Activated CD8-positive, alpha-beta memory T cell treated with anti-CD3 and anti-CD28 coated beads, Interleukin-2, amount 10 ng/mL, durations not matched to agents 7 days and 5 days (primary cell): ENCODE measurements at regions not wholly inside any gene's neighbourhood (a gene's known extent, or its start where the extent isn't known, plus 50 kb on each side); places are given as distances from the start of the nearest gene placed in this dataset.
"Not testable (repeated sequence)": the region's sequence is repeated elsewhere in the genome, so short reads cannot be mapped to it uniquely, and the experiment has no call there.

Source experiments
- ATAC-seq: fragments of 150-1000 bp; cut with Tn5 transposase; one replicate; pipeline ENCODE4 v1.10.0; 2021; ENCODE audit warnings: moderate library complexity
- CTCF ChIA-PET: fragments of 350-600 bp; sonication (Branson Sonifier 250); formaldehyde crosslinking; loops from one replicate; lab custom pipeline; 2021; ENCODE audit warnings: antibody characterized with exemption; lab: Charles Lee
- DNase-seq: peaks from one replicate; pipeline ENCODE4 v3.0.0-alpha.2; 2020
- H3K27ac Mint-ChIP-seq: one replicate; pipeline ENCODE4 v1.8.0; 2021; ENCODE audit warnings: mild to moderate bottlenecking, mixed read lengths
- H3K27me3 Mint-ChIP-seq: one replicate; pipeline ENCODE4 v1.8.0; 2021; ENCODE audit warnings: mixed read lengths
- H3K36me3 Mint-ChIP-seq: one replicate; pipeline ENCODE4 v1.8.0; 2021; ENCODE audit warnings: mild to moderate bottlenecking, mixed read lengths
- H3K4me1 Mint-ChIP-seq: one replicate; pipeline ENCODE4 v1.8.0; 2021; ENCODE audit warnings: mixed read lengths
- H3K4me3 Mint-ChIP-seq: one replicate; pipeline ENCODE4 v1.8.0; 2021; ENCODE audit warnings: mild to moderate bottlenecking, moderate library complexity, mixed read lengths
- H3K9me3 Mint-ChIP-seq: one replicate; pipeline ENCODE4 v1.8.0; 2022; ENCODE audit warnings: low read depth, mixed read lengths

GRCh38 chr5:14993459-14994133, 122.0 kb upstream of the ANKH start:
- CTCF ChIA-PET, result interaction anchor here (1.1 to 2.5 kb wide), 8 partner anchors 9 to 285 kb away, joined by 3 to 17 read pairs (median 3); no protein-coding TSS in a partner anchor
- H3K36me3 Mint-ChIP-seq, ATAC-seq, H3K27me3 Mint-ChIP-seq, H3K9me3 Mint-ChIP-seq, DNase-seq: not testable (repeated sequence)
- Mint-ChIP-seq H3K27ac (peak overlapping the region; percentile 93), H3K4me1 (peaks cover 22% of the 10 kb centered on the region), H3K4me3 (peak overlapping the region; percentile 94)

DNA sequence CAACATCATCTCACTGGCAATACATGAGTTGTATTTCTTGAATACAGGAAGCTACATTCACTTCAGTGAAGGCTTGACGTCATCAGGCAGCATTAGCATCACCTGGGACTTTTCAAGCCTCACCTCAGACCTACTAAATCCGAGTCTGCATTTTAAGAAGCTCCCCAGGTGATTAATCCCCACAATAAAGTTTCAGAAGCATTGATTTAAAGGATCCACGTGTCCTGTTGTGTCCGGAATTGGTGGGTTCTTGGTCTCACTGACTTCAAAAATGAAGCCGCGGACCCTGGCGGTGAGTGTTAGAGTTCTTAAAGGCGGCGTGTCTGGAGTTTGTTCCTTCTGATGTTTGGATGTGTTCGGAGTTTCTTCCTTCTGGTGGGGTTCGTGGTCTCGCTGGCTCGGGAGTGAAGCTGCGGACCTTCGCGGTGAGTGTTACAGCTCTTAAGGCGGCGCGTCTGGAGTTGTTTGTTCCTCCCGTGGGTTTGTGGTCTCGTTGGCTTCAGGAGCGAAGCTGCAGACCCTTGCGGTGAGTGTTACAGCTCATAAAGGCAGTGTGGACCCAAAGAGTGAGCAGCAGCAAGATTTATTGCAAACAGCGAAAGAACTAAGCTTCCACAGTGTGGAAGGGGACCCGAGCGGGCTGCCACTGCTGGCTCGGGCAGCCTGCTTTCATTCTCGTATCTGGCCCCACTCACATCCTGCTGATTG, 121.3 kb upstream of the ANKH start:
- ATAC-seq (peak; percentile 96), DNase-seq (peak; percentile 74)
- H3K27ac Mint-ChIP-seq, result peak overlapping the region; percentile 93
- H3K27me3 Mint-ChIP-seq, H3K36me3 Mint-ChIP-seq, H3K9me3 Mint-ChIP-seq: not testable (repeated sequence)
- peak overlapping the region; percentile 94 for H3K4me3 Mint-ChIP-seq
- CTCF ChIA-PET, result interaction anchor here (0.8 to 2.5 kb wide), 11 partner anchors 10 to 326 kb away, joined by 3 to 17 read pairs (median 3); no protein-coding TSS in a partner anchor
- H3K4me1 Mint-ChIP-seq, result peaks cover 19% of the 10 kb centered on the region

- no peak for ATAC-seq
- H3K4me3 Mint-ChIP-seq, result no peak overlapping the region
- CTCF ChIA-PET, result interaction anchor here (1.1 to 1.6 kb wide), 2 partner anchors 60 to 118 kb away, joined by 4 to 5 read pairs; no protein-coding TSS in a partner anchor
- H3K4me1 Mint-ChIP-seq, result peaks cover 29% of the 10 kb centered on the region
- H3K36me3 Mint-ChIP-seq, result no peaks in the 10 kb centered on the region
- H3K27ac Mint-ChIP-seq, result no peak overlapping the region
- no peaks in the 10 kb centered on the region for H3K27me3 Mint-ChIP-seq
- no peaks in the 10 kb centered on the region for H3K9me3 Mint-ChIP-seq
- DNase-seq, result no peak
Measured at GRCh38 chr5:14988223-14988622, 116.6 kb upstream of the ANKH start.

GRCh38 chr5:14986413-14986812, 114.8 kb upstream of the ANKH start:
- no peak for ATAC-seq
- H3K4me1 Mint-ChIP-seq, result peaks cover 18% of the 10 kb centered on the region
- CTCF ChIA-PET, result interaction anchor here (1.2 to 2.6 kb wide), 4 partner anchors 11 to 259 kb away, joined by 4 to 8 read pairs (median 5); no protein-coding TSS in a partner anchor

GRCh38 chr5:14983666-14984441, 112.3 kb upstream of the ANKH start:
- peak; percentile 53 for DNase-seq
- H3K9me3 Mint-ChIP-seq, result no peaks in the 10 kb centered on the region
- H3K4me3 Mint-ChIP-seq, result no peak overlapping the region

More at GRCh38 chr5:14986413-14986812, 114.8 kb upstream of the ANKH start:
- Mint-ChIP-seq H3K27me3 (no peaks in the 10 kb centered on the region), H3K27ac (no peak overlapping the region), H3K36me3 (no peaks in the 10 kb centered on the region), H3K9me3 (no peaks in the 10 kb centered on the region), H3K4me3 (no peak overlapping the region)
- no peak for DNase-seq

DNA sequence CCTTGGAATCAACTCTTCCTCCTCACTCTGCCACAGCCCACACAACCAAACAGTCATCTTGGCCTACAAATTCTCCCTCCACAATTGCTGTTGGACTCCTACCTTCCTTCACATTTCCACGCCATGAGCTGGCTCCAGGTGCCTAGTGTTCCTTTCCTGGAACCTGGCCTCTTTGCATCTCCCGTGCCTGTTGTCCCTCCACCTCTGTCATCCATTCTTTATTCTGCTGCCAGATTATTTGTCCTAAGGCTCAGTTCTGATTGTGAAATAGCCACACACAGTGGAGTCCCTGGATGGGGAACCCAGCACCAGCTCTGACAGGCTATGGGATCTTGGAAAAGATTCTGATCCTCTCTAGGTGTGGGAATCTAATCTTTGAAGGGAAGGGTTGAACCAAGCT, 109.1 kb upstream of the ANKH start:
- ATAC-seq, result no peak

More at GRCh38 chr5:14983666-14984441, 112.3 kb upstream of the ANKH start:
- peak; percentile 80 for ATAC-seq
- CTCF ChIA-PET, result interaction anchor here (0.8 to 2.6 kb wide), 3 partner anchors 8 to 20 kb away, joined by 3 to 8 read pairs (median 3); no protein-coding TSS in a partner anchor
- Mint-ChIP-seq H3K4me1 (peaks cover 18% of the 10 kb centered on the region), H3K27me3 (no peaks in the 10 kb centered on the region), H3K36me3 (peaks cover 2% of the 10 kb centered on the region), H3K27ac (no peak overlapping the region)

GRCh38 chr5:14977058-14977685, 105.6 kb upstream of the ANKH start:
- ATAC-seq, result no peak
- H3K9me3 Mint-ChIP-seq, result no peaks in the 10 kb centered on the region
- peaks cover 3% of the 10 kb centered on the region for H3K36me3 Mint-ChIP-seq
- peaks cover 16% of the 10 kb centered on the region for H3K27me3 Mint-ChIP-seq
- H3K27ac Mint-ChIP-seq, result no peak overlapping the region
- CTCF ChIA-PET, result interaction anchor here (2.1 kb wide), 1 partner anchor 26 kb away, joined by 9 read pairs; no protein-coding TSS in a partner anchor
- no peaks in the 10 kb centered on the region for H3K4me1 Mint-ChIP-seq
- DNase-seq, result no peak
- H3K4me3 Mint-ChIP-seq, result no peak overlapping the region

More for the DNA sequence above, 109.1 kb upstream of the ANKH start:
- Mint-ChIP-seq H3K36me3 (peaks cover 3% of the 10 kb centered on the region), H3K4me3 (no peak overlapping the region), H3K9me3 (no peaks in the 10 kb centered on the region), H3K27ac (no peak overlapping the region), H3K4me1 (peaks cover 18% of the 10 kb centered on the region), H3K27me3 (peaks cover 10% of the 10 kb centered on the region)
- no peak for DNase-seq
- CTCF ChIA-PET, result interaction anchor here (1.5 kb wide), 1 partner anchor 23 kb away, joined by 3 read pairs; no protein-coding TSS in a partner anchor

GRCh38 chr5:14976486-14976885, 104.9 kb upstream of the ANKH start:
- no peak overlapping the region for H3K4me3 Mint-ChIP-seq
- H3K36me3 Mint-ChIP-seq, result peaks cover 3% of the 10 kb centered on the region
- DNase-seq (no peak), ATAC-seq (no peak)
- no peak overlapping the region for H3K27ac Mint-ChIP-seq
- H3K9me3 Mint-ChIP-seq, result no peaks in the 10 kb centered on the region
- peaks cover 19% of the 10 kb centered on the region for H3K27me3 Mint-ChIP-seq
- H3K4me1 Mint-ChIP-seq, result no peaks in the 10 kb centered on the region
- CTCF ChIA-PET, result interaction anchor here (1.8 to 2.1 kb wide), 2 partner anchors 9 to 26 kb away, joined by 8 to 9 read pairs; no protein-coding TSS in a partner anchor

GRCh38 chr5:14971873-14972272, 100.3 kb upstream of the ANKH start:
- no peaks in the 10 kb centered on the region for H3K4me1 Mint-ChIP-seq
- no peak for DNase-seq
- CTCF ChIA-PET, result no interaction called here
- H3K9me3 Mint-ChIP-seq, result no peaks in the 10 kb centered on the region
- H3K36me3 Mint-ChIP-seq, result no peaks in the 10 kb centered on the region
- H3K27ac Mint-ChIP-seq, result no peak overlapping the region
- peaks cover 13% of the 10 kb centered on the region for H3K27me3 Mint-ChIP-seq
- no peak overlapping the region for H3K4me3 Mint-ChIP-seq
- no peak for ATAC-seq

DNA sequence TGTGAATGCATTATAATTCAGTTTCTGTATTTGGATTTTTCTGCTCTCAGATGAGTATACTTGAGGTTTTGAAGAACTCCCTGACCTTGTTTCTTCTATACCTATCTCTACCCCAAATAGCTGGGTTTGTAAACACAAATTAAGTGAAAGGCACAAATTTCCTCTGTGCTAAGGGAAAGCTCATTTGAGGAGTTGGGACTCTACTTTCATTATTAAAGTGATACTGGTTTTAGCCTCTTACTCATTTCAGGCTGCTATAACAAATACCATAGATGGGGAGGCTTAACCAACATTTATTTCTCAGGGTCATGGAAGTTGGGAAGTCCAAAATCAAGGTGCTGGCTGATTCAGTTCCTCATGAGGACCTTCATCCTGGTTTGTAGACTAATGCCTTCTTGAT, 97.2 kb upstream of the ANKH start:
- CTCF ChIA-PET, result no interaction called here
- H3K36me3 Mint-ChIP-seq, result no peaks in the 10 kb centered on the region
- DNase-seq, result no peak
- ATAC-seq, result no peak
- no peaks in the 10 kb centered on the region for H3K4me1 Mint-ChIP-seq
- H3K27me3 Mint-ChIP-seq, result peaks cover 3% of the 10 kb centered on the region
- H3K27ac Mint-ChIP-seq, result no peak overlapping the region
- no peak overlapping the region for H3K4me3 Mint-ChIP-seq
- H3K9me3 Mint-ChIP-seq, result no peaks in the 10 kb centered on the region

- peaks cover 3% of the 10 kb centered on the region for H3K27me3 Mint-ChIP-seq
- no peaks in the 10 kb centered on the region for H3K36me3 Mint-ChIP-seq
- DNase-seq (no peak), ATAC-seq (no peak)
- H3K4me3 Mint-ChIP-seq, result no peak overlapping the region
- H3K9me3 Mint-ChIP-seq, result no peaks in the 10 kb centered on the region
- no peak overlapping the region for H3K27ac Mint-ChIP-seq
- CTCF ChIA-PET, result interaction anchor here (1.0 kb wide), 1 partner anchor 10 kb away, joined by 3 read pairs; no protein-coding TSS in a partner anchor
- no peaks in the 10 kb centered on the region for H3K4me1 Mint-ChIP-seq
Measured at GRCh38 chr5:14967166-14967565, 95.6 kb upstream of the ANKH start.

DNA sequence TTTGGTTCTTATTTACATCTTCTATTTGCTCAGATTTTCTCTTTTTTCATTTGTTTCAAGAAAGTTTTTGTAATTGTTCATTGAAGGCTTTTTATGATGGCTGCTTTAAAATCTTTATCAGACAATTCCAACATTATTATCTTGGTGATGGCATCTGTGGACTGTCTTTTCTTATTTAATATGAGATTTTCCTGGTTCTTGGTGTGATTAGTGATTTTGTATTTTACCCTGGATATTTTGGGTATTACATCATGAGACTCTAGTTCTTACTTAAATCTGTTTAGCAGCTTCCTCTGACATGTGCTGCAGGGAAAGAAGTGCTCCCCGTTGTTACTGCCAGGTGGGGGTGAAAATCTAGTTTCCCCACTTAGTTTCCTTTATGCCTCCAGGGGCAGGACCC, 94.2 kb upstream of the ANKH start:
- H3K27me3 Mint-ChIP-seq, result peaks cover 3% of the 10 kb centered on the region
- ATAC-seq (no peak), DNase-seq (no peak)
- no peaks in the 10 kb centered on the region for H3K4me1 Mint-ChIP-seq
- no peak overlapping the region for H3K4me3 Mint-ChIP-seq
- H3K27ac Mint-ChIP-seq, result no peak overlapping the region
- H3K9me3 Mint-ChIP-seq, result no peaks in the 10 kb centered on the region
- H3K36me3 Mint-ChIP-seq, result no peaks in the 10 kb centered on the region
- CTCF ChIA-PET, result interaction anchor here (1.1 to 1.5 kb wide), 2 partner anchors 20 to 38 kb away, joined by 3 to 4 read pairs; no protein-coding TSS in a partner anchor
